GM21528 (cell line): ENCODE measurements at regions not wholly inside any gene's neighbourhood (a gene's known extent, or its start where the extent isn't known, plus 50 kb on each side); places are given as distances from the start of the nearest gene placed in this dataset.
"Not testable (repeated sequence)": the region's sequence is repeated elsewhere in the genome, so short reads cannot be mapped to it uniquely, and the experiment has no call there.

Source experiments
- ATAC-seq: cut with Tn5 transposase; IDR thresholded peaks from one replicate; pipeline ENCODE4 v1.9.1; 2021; ENCODE audit warnings: mild to moderate bottlenecking, moderate library complexity; ENCODE audit not compliant: unreplicated experiment, low FRiP score

GRCh38 chr1:214715126-214715525, 112.1 kb downstream of the CENPF start:
- ATAC-seq, result no peak

GRCh38 chr1:214717351-214717750, 114.4 kb downstream of the CENPF start:
- ATAC-seq, result no peak

- ATAC-seq, result no peak
Measured at GRCh38 chr1:214718724-214719123, 115.7 kb downstream of the CENPF start.

GRCh38 chr1:214719207-214719606, 116.2 kb downstream of the CENPF start:
- no peak for ATAC-seq

GRCh38 chr1:214720561-214720960, 117.6 kb downstream of the CENPF start:
- ATAC-seq, result no peak

GRCh38 chr1:214727274-214727673, 124.3 kb downstream of the CENPF start:
- no peak for ATAC-seq

GRCh38 chr1:214739621-214740238, 136.7 kb downstream of the CENPF start:
- no peak for ATAC-seq

- ATAC-seq, result no peak
Measured at GRCh38 chr1:214740471-214740870, 137.5 kb downstream of the CENPF start.

- ATAC-seq, result no peak
Measured at GRCh38 chr1:214747050-214747635, 144.1 kb downstream of the CENPF start.

GRCh38 chr1:214753236-214753852, 150.3 kb downstream of the CENPF start:
- no peak for ATAC-seq

GRCh38 chr1:214761030-214761429, 158.0 kb downstream of the CENPF start:
- ATAC-seq, result no peak

- no peak for ATAC-seq
Measured at GRCh38 chr1:214762902-214763301, 159.9 kb downstream of the CENPF start.

GRCh38 chr1:214764502-214764901, 161.5 kb downstream of the CENPF start:
- no peak for ATAC-seq

- no peak for ATAC-seq
Measured at GRCh38 chr1:214767221-214767620, 164.2 kb downstream of the CENPF start.

- ATAC-seq, result not testable (repeated sequence)
Measured at GRCh38 chr1:214769666-214770065, 166.7 kb downstream of the CENPF start.

- no peak for ATAC-seq
Measured at GRCh38 chr1:214777364-214777763, 174.4 kb downstream of the CENPF start.

GRCh38 chr1:214791961-214792360, 189.0 kb downstream of the CENPF start:
- no peak for ATAC-seq

GRCh38 chr1:214792527-214793186, 189.7 kb downstream of the CENPF start:
- ATAC-seq, result no peak

- no peak for ATAC-seq
Measured at GRCh38 chr1:214793708-214794107, 190.7 kb downstream of the CENPF start.

- no peak for ATAC-seq
Measured at GRCh38 chr1:214801191-214801590, 198.2 kb downstream of the CENPF start.

- ATAC-seq, result no peak
Measured at GRCh38 chr1:214808845-214809460, 206.0 kb downstream of the CENPF start.
